ENCODE measurements at regions not wholly inside any gene's neighbourhood (a gene's known extent, or its start where the extent isn't known, plus 50 kb on each side); places are given as distances from the start of the nearest gene placed in this dataset.

- no peaks in the 10 kb centered on the region for H3F3A ChIP-seq (ENCODE audit: control insufficient read depth, insufficient read depth)
- no peaks in the 10 kb centered on the region for H3K36me3 ChIP-seq (ENCODE audit: control insufficient read depth, low read length)
- H3K4me1 ChIP-seq (ENCODE audit: control insufficient read depth, low read length), result no peaks in the 10 kb centered on the region
- no peaks in the 10 kb centered on the region for H4K20me1 ChIP-seq (ENCODE audit: control insufficient read depth, insufficient read depth, low read depth, low read length)
- H3K9me3 ChIP-seq (ENCODE audit: control insufficient read depth, insufficient read depth, low read length), result no peaks in the 10 kb centered on the region
- H3K79me2 ChIP-seq (ENCODE audit: control insufficient read depth, low read length), result no peaks in the 10 kb centered on the region
- H3K9me2 ChIP-seq (replicated peaks; ENCODE audit: control insufficient read depth, low read length), result no peaks in the 10 kb centered on the region
- no peak overlapping the region for H3K27ac ChIP-seq (ENCODE audit: low read depth, low read length)
- H3K4me2 ChIP-seq (ENCODE audit: low read length), result no peak overlapping the region
- H3K4me3 ChIP-seq (ENCODE audit: low read length), result no peak overlapping the region
- TF ChIP-seq, protein P1, sequence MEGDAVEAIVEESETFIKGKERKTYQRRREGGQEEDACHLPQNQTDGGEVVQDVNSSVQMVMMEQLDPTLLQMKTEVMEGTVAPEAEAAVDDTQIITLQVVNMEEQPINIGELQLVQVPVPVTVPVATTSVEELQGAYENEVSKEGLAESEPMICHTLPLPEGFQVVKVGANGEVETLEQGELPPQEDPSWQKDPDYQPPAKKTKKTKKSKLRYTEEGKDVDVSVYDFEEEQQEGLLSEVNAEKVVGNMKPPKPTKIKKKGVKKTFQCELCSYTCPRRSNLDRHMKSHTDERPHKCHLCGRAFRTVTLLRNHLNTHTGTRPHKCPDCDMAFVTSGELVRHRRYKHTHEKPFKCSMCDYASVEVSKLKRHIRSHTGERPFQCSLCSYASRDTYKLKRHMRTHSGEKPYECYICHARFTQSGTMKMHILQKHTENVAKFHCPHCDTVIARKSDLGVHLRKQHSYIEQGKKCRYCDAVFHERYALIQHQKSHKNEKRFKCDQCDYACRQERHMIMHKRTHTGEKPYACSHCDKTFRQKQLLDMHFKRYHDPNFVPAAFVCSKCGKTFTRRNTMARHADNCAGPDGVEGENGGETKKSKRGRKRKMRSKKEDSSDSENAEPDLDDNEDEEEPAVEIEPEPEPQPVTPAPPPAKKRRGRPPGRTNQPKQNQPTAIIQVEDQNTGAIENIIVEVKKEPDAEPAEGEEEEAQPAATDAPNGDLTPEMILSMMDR (IDR thresholded peaks at IDR 0.05; ENCODE audit: low read depth, low read length, poor library complexity, severe bottlenecking), result no peak
- TF ChIP-seq EZH2phosphoT487 (IDR thresholded peaks at IDR 0.05; ENCODE audit: borderline replicate concordance, low read length), result no peak
- no peaks in the 10 kb centered on the region for H3K27me3 ChIP-seq (ENCODE audit: control insufficient read depth, low read length)
Observed at GRCh38 chr5:61806491-61807020, 474.5 kb downstream of the ZSWIM6 start.

DNA sequence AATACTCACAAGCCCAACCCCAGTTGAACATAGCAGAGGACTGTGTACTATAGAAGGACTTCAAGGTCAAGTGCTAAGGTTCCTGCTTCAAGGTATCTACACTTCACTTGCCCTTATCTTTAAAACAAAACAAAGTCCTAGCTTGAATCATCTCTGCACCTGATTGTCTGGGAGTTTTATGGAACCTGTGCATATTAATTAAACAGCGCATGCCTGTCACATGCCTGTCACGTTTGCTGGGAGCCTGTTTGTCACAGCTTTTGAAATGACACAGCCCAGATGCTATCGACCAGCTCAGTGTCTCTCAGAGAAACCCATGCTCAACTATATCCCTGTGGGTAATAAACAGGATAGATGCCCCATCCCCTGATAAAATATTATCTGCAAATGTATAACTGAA, 476.0 kb downstream of the ZSWIM6 start:
- H3F3A ChIP-seq (ENCODE audit: control insufficient read depth, insufficient read depth), result no peaks in the 10 kb centered on the region
- H3K4me3 ChIP-seq (ENCODE audit: low read length), result no peak overlapping the region
- no peak overlapping the region for H3K4me2 ChIP-seq (ENCODE audit: low read length)
- no peaks in the 10 kb centered on the region for H4K20me1 ChIP-seq (ENCODE audit: control insufficient read depth, insufficient read depth, low read depth, low read length)
- H3K27ac ChIP-seq (ENCODE audit: low read depth, low read length), result no peak overlapping the region
- H3K9me2 ChIP-seq (replicated peaks; ENCODE audit: control insufficient read depth, low read length), result no peaks in the 10 kb centered on the region
- TF ChIP-seq, protein P1 (IDR thresholded peaks at IDR 0.05; ENCODE audit: low read depth, low read length, poor library complexity, severe bottlenecking), result no peak
- TF ChIP-seq EZH2phosphoT487 (IDR thresholded peaks at IDR 0.05; ENCODE audit: borderline replicate concordance, low read length), result no peak
- no peaks in the 10 kb centered on the region for H3K9me3 ChIP-seq (ENCODE audit: control insufficient read depth, insufficient read depth, low read length)
- no peaks in the 10 kb centered on the region for H3K79me2 ChIP-seq (ENCODE audit: control insufficient read depth, low read length)
- no peaks in the 10 kb centered on the region for H3K36me3 ChIP-seq (ENCODE audit: control insufficient read depth, low read length)
- H3K4me1 ChIP-seq (ENCODE audit: control insufficient read depth, low read length), result no peaks in the 10 kb centered on the region
- H3K27me3 ChIP-seq (ENCODE audit: control insufficient read depth, low read length), result no peaks in the 10 kb centered on the region

DNA sequence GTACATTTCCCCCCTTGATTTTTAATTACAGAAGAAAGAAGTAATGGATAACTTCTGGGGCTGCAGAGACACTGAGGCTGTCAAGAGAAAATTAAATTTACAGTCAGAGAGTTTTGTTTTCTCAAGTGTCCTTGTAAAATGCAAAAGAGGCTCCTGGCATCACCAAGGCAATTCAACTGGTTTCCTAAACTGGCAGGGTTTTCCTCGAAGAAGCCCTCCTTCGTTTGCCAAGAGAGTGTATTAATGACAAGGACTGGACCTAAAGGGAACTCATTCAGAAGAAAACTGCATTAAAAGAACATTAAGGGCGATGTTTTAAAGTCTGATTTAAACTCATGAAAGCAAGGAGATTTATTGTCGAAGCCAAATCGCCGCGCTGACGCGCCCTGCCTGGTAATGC, 476.9 kb downstream of the ZSWIM6 start:
- Histone ChIP-seq H3K27ac (ENCODE audit: low read depth, low read length) (no peak overlapping the region), H3F3A (ENCODE audit: control insufficient read depth, insufficient read depth) (no peaks in the 10 kb centered on the region), H3K9me2 (replicated peaks; ENCODE audit: control insufficient read depth, low read length) (no peaks in the 10 kb centered on the region), H4K20me1 (ENCODE audit: control insufficient read depth, insufficient read depth, low read depth, low read length) (no peaks in the 10 kb centered on the region), H3K27me3 (ENCODE audit: control insufficient read depth, low read length) (no peaks in the 10 kb centered on the region), H3K79me2 (ENCODE audit: control insufficient read depth, low read length) (no peaks in the 10 kb centered on the region), H3K4me1 (ENCODE audit: control insufficient read depth, low read length) (no peaks in the 10 kb centered on the region), H3K4me3 (ENCODE audit: low read length) (no peak overlapping the region), H3K4me2 (ENCODE audit: low read length) (no peak overlapping the region), H3K36me3 (ENCODE audit: control insufficient read depth, low read length) (no peaks in the 10 kb centered on the region), H3K9me3 (ENCODE audit: control insufficient read depth, insufficient read depth, low read length) (no peaks in the 10 kb centered on the region)
- TF ChIP-seq EZH2phosphoT487 (IDR thresholded peaks at IDR 0.05; ENCODE audit: borderline replicate concordance, low read length), result no peak
- TF ChIP-seq, protein P1 (IDR thresholded peaks at IDR 0.05; ENCODE audit: low read depth, low read length, poor library complexity, severe bottlenecking), result no peak

Data from DOHH2 (cell line).